Stimulated activated CD8-positive, alpha-beta memory T cell treated with anti-CD3 and anti-CD28 coated beads, Interleukin-15, amount 100 ng/mL, for 24 hours (primary cell): ENCODE measurements at regions not wholly inside any gene's neighbourhood (a gene's known extent, or its start where the extent isn't known, plus 50 kb on each side); places are given as distances from the start of the nearest gene placed in this dataset.
"Not testable (repeated sequence)": the region's sequence is repeated elsewhere in the genome, so short reads cannot be mapped to it uniquely, and the experiment has no call there.

Experiments used
- DNase-seq: peaks from one replicate; pipeline ENCODE4 v3.0.0-alpha.2; 2020; ENCODE audit warnings: low read depth

GRCh38 chr17:5898406-5898805 lies 171.8 kb upstream of the WSCD1 start:
- DNase-seq = no peak

- DNase-seq = no peak
Observed at GRCh38 chr17:5899496-5900195, 170.5 kb upstream of the WSCD1 start.

- no peak for DNase-seq
Observed at GRCh38 chr17:5901731-5902130, 168.4 kb upstream of the WSCD1 start.

GRCh38 chr17:5902181-5903140 lies 167.7 kb upstream of the WSCD1 start:
- no peak for DNase-seq

- no peak for DNase-seq
Observed at GRCh38 chr17:5911919-5912318, 158.3 kb upstream of the WSCD1 start.

- DNase-seq = no peak
Observed at GRCh38 chr17:5913032-5913531, 157.1 kb upstream of the WSCD1 start.

GRCh38 chr17:5913641-5914040 lies 156.5 kb upstream of the WSCD1 start:
- no peak for DNase-seq

GRCh38 chr17:5915337-5915736 lies 154.8 kb upstream of the WSCD1 start:
- no peak for DNase-seq

GRCh38 chr17:5919089-5919488 lies 151.1 kb upstream of the WSCD1 start:
- no peak for DNase-seq

- DNase-seq = no peak
Observed at GRCh38 chr17:5921512-5922282, 148.5 kb upstream of the WSCD1 start.

GRCh38 chr17:5922476-5922875 lies 147.7 kb upstream of the WSCD1 start:
- DNase-seq = no peak

- no peak for DNase-seq
Observed at GRCh38 chr17:5929721-5930120, 140.5 kb upstream of the WSCD1 start.

- not testable (repeated sequence) for DNase-seq
Observed at GRCh38 chr17:5930555-5930954, 139.6 kb upstream of the WSCD1 start.

GRCh38 chr17:5931616-5932015 lies 138.6 kb upstream of the WSCD1 start:
- no peak for DNase-seq

GRCh38 chr17:5933430-5933829 lies 136.7 kb upstream of the WSCD1 start:
- no peak for DNase-seq

- no peak for DNase-seq
Observed at GRCh38 chr17:5941258-5941657, 128.9 kb upstream of the WSCD1 start.

- DNase-seq = no peak
Observed at GRCh38 chr17:5942687-5943086, 127.5 kb upstream of the WSCD1 start.

- DNase-seq = no peak
Observed at GRCh38 chr17:5943232-5943631, 126.9 kb upstream of the WSCD1 start.

- DNase-seq = no peak
Observed at GRCh38 chr17:5943982-5944381, 126.2 kb upstream of the WSCD1 start.

GRCh38 chr17:5947701-5948180 lies 122.4 kb upstream of the WSCD1 start:
- no peak for DNase-seq

GRCh38 chr17:5948811-5949210 lies 121.4 kb upstream of the WSCD1 start:
- DNase-seq = no peak

- DNase-seq = no peak
Observed at GRCh38 chr17:5950878-5951277, 119.3 kb upstream of the WSCD1 start.
